NCI-H460 (cell line): ENCODE measurements at regions not wholly inside any gene's neighbourhood (a gene's known extent, or its start where the extent isn't known, plus 50 kb on each side); places are given as distances from the start of the nearest gene placed in this dataset.

Source experiments
- DNase-seq: peaks from one replicate; pipeline ENCODE4 v3.0.0-alpha.2; 2016; ENCODE audit warnings: low read depth; ENCODE audit errors: extremely low read depth
- small RNA-seq, 2 experiments: library from RNA; depleted of rRNA; stranded (forward); fragments of <200 nt; gene quantifications; one replicate each; pipeline ENCODE3, GENCODE V24; 2014

DNA sequence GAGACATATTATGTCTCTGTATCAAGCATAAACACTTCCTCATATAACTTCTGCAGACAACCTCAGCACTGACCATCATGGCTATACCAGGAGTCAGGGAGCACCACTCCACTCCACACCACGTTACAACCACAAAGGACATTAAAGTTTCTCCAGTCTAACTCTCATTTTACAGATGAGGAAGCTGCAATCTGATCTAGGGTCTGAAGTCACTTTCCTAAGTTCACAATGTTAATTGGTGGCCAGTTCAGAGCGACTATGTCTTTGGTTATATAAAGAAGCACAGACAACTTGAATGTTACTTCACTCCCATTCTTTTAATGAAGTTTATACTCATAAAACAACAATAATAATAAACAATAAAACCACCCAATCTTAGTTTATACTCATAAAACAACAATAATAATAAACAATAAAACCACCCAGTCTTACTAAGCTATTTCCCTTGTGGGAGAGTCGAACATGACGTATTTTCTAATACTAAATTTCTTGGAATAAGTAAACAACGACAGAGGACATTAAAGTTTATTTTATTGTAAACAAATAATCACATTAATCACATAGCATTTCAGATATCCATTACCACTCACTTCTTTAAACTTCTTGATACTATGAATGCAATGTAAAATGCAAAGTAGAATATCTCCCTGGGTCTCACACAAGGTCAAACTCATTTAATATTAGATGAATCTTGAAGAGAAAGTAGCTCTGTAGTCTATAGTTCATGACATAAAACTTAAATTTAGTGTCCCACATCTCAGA, 72.4 kb upstream of the SSTR1 start:
- no peak for DNase-seq

DNA sequence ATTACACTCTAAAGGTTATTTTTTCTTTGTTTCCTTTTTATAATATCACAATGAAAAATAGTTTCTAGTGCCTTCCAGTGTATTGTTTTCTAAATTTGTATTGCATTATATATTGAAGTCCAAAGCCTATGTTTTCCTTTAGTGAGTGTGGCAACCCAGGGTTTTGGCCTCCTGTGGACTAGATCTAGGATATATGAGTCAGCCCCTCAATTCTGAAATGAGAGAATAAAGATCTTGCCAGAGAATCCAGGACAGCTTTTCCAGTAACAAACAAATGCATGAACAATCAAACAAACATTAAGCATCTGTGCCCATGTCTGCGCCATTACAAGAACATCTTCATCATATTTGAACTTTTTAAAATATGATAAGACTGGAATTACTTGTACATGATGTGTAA, 70.7 kb upstream of the SSTR1 start:
- DNase-seq: no peak

DNA sequence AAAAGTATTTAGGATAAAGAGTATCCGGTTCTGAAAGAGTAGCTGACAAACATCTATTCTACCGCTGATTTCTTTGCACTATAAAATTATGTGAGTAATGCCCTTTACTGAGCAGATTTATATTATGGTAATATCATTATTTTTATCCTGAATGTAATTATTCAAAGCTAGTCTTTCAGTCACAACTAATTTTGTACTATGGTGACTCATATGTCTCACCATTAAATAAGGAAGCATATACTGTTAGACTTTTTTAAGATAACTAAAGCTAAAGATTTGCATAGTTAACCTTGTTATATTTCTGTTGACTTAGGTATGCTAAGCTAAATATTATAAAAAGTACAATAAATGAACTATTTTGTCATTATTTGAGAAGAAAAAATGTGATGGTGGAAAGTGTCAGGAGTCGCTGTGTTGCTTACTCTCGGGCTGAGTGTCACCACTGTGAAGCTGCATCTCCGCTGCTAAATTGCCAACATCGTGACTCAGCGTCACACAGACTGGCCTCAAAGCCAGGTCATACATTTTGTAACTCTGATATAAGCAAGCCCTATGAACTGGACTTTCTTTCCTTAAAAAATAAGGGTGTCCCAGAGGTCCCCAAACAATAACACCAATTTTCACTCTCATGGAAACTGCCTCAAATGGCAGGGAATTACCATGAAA, 69.1 kb upstream of the SSTR1 start:
- peak; percentile 60 for DNase-seq

DNA sequence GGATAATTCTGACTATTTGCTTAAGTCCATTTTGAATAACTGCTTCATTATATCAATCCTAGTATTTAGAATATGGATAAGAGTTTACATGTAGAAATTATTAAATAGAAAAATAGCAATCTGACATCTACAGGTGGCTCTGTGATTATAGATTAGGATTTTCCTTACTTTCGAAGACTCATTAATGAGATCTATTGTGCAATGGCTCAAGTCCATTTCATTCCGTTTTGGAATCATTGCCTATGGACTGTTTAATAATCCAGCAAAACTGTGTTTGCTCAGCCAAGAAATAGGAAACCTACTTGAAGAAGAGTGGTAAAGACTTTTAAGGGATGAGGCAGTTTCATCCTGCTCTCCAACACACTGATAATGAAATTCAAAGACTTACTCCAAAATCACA, 67.8 kb upstream of the SSTR1 start:
- no peak for DNase-seq

DNA sequence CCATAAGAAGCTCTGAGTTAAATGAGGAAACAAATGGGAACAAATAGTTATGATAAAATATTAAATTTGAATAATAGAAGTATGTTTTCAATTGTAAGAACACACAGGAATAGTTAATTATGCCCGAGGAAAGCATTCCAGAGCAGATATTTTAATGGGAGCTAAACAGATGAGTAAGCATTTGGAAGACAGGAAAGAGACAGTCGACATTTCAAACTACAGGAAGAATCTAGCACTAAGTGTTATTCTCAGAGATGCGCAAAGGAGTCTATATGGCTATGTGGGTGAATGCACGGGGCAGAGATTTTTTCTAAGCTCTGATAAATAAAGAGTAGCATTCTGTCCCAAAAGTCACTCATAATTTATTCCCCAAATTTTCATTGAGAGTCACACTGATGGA, 64.5 kb upstream of the SSTR1 start:
- DNase-seq: no peak

DNA sequence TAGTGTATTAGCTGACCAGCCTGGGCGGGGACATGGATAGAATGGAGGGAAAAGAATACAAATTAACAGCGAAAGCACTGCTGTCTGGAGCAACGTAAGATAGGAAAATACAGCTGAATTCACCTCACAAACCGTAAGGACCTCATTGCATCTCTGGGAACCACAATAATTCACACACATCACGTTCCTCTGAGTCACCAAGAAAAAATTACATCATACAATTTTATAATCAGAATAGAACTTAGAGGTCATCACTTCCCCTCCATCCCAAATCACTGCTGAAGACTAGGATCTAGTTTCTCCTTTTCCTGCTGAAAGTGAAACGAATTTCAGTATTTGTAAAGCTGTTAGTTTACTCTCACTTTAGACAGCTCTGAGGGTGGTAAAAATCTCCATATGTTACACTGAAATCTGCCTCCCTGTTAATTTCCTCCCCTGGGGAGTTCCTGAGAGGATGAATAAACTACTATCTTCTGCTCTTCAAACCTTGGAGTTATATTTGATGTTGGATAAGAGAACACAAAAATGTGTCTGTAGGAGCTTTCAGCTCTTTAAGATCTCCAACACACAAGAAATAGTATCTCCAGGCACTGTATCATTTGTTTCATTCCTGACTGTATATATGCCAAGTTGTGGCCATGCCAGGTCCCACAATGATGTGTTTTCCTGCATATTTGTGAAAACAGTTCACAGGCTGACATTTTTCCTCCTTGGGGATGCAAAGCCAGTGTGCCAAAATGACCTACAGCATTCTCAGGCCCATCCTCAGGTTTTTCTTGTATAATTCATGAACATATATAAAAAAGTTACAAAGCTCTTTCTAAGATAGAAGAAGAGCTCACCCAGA, 63.8 kb upstream of the SSTR1 start:
- no peak for DNase-seq

DNA sequence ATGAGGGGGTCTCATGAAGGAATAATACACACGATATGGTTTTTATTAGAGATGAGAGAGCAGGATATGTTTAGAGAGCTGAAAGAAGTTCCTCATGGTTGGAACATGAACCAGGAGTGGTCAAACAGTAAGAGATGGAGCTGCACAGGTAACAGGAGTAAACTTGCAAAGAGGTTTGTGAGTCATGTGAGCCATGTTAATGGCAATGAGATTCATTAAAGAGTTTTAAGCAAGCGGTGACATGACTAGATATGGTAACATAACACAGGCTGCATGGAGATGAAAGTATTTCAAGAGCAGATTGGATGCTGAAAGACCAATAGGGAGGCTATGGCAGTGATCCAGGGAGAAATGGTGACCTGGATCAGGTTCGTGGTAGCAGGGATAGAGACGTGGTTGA, 62.6 kb upstream of the SSTR1 start:
- no peak for DNase-seq

DNA sequence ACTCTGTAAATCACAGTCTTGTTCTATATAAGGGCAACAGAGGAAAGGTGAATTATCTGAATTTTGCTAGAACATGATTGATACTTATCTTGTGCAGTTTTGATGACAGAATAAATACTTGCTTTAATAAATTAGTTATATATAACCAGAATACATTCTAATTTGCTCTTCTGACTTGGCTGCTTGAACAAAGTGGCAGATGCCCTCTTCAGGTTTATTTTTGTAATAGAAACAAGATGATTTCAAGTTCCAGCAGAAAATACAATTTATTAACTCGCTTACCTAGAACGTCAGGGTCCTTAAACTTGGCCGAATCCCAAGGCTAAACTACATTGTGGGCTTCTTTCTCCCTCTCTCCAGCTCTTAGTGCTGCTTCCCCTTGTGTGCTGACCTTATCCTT, 57.6 kb upstream of the SSTR1 start:
- DNase-seq: no peak

Small RNA genes lying in the stretch of these regions (small RNA-seq; reads per million reads assigned to genes)
- 2.0 to 3.8 reads per million in 2 experiments for gene RF00406
- gene RNU6-1277P: 0 reads per million in 2 experiments
